Hepatocyte (in vitro differentiated cells): ENCODE measurements at regions not wholly inside any gene's neighbourhood (a gene's known extent, or its start where the extent isn't known, plus 50 kb on each side); places are given as distances from the start of the nearest gene placed in this dataset.

Experiments
- DNase-seq: peaks from one replicate; pipeline ENCODE4 v3.0.0-alpha.2; 2016; ENCODE audit warnings: low spot score
- H2AFZ ChIP-seq: fragments of 200-600 bp; sonication (generic); 2 replicates; pipeline ENCODE4 v1.6.0; 2016; ENCODE audit warnings: antibody characterized with exemption, mild to moderate bottlenecking
- H3K27ac ChIP-seq: fragments of 200-600 bp; sonication (generic); 2 replicates; pipeline ENCODE4 v1.5.1; 2016; ENCODE audit warnings: mild to moderate bottlenecking
- H3K27me3 ChIP-seq: fragments of 200-600 bp; sonication (generic); 2 replicates; pipeline ENCODE4 v1.6.1; 2016
- H3K36me3 ChIP-seq: fragments of 200-600 bp; sonication (generic); replicated peaks from 2 replicates; pipeline ENCODE4 v1.5.1; 2016; ENCODE audit warnings: low read depth; ENCODE audit not compliant: insufficient read depth
- H3K4me1 ChIP-seq: fragments of 200-600 bp; sonication (generic); 2 replicates; pipeline ENCODE4 v1.5.1; 2016; ENCODE audit warnings: mild to moderate bottlenecking, moderate library complexity; ENCODE audit not compliant: insufficient read depth
- H3K4me2 ChIP-seq: fragments of 200-600 bp; sonication (generic); 2 replicates; pipeline ENCODE4 v1.6.0; 2016
- H3K4me3 ChIP-seq: fragments of 200-600 bp; sonication (generic); 2 replicates; pipeline ENCODE4 v1.5.1; 2016; ENCODE audit warnings: mild to moderate bottlenecking
- H3K79me2 ChIP-seq: fragments of 200-600 bp; sonication (generic); 2 replicates; pipeline ENCODE4 v1.6.0; 2017; ENCODE audit warnings: mild to moderate bottlenecking
- H3K9me2 ChIP-seq: fragments of 200-600 bp; sonication (generic); replicated peaks from 2 replicates; pipeline ENCODE4 v1.6.0; 2017; ENCODE audit warnings: mild to moderate bottlenecking; ENCODE audit not compliant: insufficient read depth
- H3K9me3 ChIP-seq: fragments of 200-600 bp; sonication (generic); 2 replicates; pipeline ENCODE4 v1.5.1; 2016; ENCODE audit warnings: low read depth, mild to moderate bottlenecking
- H4K20me1 ChIP-seq: fragments of 200-600 bp; sonication (generic); 2 replicates; pipeline ENCODE4 v1.6.0; 2016; ENCODE audit warnings: mild to moderate bottlenecking; ENCODE audit not compliant: insufficient read depth, poor library complexity, severe bottlenecking
- EZH2 ChIP-seq: fragments of 200-600 bp; sonication (generic); IDR thresholded peaks from 2 replicates; pipeline ENCODE4 v1.6.1; 2016; ENCODE audit warnings: antibody characterized with exemption, mild to moderate bottlenecking, borderline replicate concordance
- EZH2phosphoT487 ChIP-seq: fragments of 200-600 bp; sonication (generic); IDR thresholded peaks from one replicate; pipeline ENCODE4 v1.6.1; 2018; ENCODE audit warnings: antibody characterized with exemption, mild to moderate bottlenecking, low read depth, moderate library complexity; ENCODE audit not compliant: unreplicated experiment, severe bottlenecking
- WGBS: methylation state at CpG from one replicate; pipeline ENCODE4 v1.1.6; 2016; ENCODE audit warnings: low lambda C conversion rate; ENCODE audit errors: missing lambda C conversion rate; 5-methylcytosine and 5-hydroxymethylcytosine counted together
- TF ChIP-seq, protein P1 (sequence below): fragments of 200-600 bp; sonication (generic); IDR thresholded peaks from 2 replicates; pipeline ENCODE4 v1.5.1; 2016; ENCODE audit warnings: antibody characterized with exemption, mild to moderate bottlenecking; ENCODE audit not compliant: poor library complexity

DNA sequence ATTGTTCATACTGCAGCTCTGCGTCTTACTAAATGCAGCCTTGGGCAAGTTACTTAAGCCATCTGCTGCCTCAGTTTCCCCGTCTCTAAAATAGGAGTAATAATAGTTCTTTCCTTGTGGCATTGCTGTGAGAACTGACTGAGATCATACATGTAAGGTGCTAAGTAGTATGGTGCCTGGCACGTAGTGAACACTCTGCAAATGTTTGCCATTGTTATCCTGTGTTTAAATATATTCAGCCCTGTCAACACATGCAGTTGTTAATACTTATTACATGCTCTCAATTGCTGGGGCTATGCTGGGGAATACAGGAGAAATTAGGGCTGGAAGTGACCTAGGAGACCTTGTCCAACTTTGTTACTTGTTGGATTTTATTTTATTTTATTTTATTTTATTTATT lies 105.2 kb upstream of the RAI14 start:
- H3K4me3 ChIP-seq: no peak overlapping the region
- H2AFZ ChIP-seq: no peak overlapping the region
- no peaks in the 10 kb centered on the region for H3K36me3 ChIP-seq
- peaks cover 22% of the 10 kb centered on the region for H3K4me1 ChIP-seq
- H3K27ac ChIP-seq: no peak overlapping the region
- H3K9me3 ChIP-seq: no peaks in the 10 kb centered on the region
- H4K20me1 ChIP-seq: no peaks in the 10 kb centered on the region
- no peaks in the 10 kb centered on the region for H3K27me3 ChIP-seq
- 39% methylated on average over 3 of the region's 3 CpGs for WGBS
- H3K79me2 ChIP-seq: no peaks in the 10 kb centered on the region
- DNase-seq: no peak
- peak overlapping the region; percentile 20 for H3K4me2 ChIP-seq
- TF ChIP-seq EZH2 (no peak), EZH2phosphoT487 (no peak)
- TF ChIP-seq, protein P1, sequence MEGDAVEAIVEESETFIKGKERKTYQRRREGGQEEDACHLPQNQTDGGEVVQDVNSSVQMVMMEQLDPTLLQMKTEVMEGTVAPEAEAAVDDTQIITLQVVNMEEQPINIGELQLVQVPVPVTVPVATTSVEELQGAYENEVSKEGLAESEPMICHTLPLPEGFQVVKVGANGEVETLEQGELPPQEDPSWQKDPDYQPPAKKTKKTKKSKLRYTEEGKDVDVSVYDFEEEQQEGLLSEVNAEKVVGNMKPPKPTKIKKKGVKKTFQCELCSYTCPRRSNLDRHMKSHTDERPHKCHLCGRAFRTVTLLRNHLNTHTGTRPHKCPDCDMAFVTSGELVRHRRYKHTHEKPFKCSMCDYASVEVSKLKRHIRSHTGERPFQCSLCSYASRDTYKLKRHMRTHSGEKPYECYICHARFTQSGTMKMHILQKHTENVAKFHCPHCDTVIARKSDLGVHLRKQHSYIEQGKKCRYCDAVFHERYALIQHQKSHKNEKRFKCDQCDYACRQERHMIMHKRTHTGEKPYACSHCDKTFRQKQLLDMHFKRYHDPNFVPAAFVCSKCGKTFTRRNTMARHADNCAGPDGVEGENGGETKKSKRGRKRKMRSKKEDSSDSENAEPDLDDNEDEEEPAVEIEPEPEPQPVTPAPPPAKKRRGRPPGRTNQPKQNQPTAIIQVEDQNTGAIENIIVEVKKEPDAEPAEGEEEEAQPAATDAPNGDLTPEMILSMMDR: no peak
- no peaks in the 10 kb centered on the region for H3K9me2 ChIP-seq

DNA sequence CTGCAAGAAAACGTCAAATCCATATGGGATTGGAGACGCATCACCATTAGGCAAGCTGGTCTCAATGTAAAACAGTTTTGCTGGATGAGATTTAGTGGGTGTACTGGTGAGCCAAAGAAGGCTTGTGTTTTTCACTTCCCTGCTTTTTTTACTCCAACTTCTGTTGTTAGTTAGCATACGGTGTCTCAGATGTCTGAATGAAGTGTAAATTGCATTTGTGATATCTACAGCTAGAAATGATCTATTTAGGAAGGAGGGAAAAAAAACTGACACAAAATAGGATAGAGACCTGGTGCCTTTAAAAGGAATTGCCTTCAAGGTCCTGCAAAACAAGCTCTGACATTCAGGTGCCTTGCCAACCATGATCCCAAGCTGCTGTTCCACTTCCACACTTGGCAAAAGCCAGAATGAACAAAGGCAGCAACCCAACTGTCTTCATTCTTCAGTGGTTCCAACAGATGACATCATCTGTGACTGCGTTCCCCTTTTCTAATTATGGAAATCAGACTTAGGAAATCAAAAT lies 104.2 kb upstream of the RAI14 start:
- H3K4me1 ChIP-seq: peaks cover 22% of the 10 kb centered on the region
- H3K9me2 ChIP-seq: no peaks in the 10 kb centered on the region
- DNase-seq: no peak
- no peak overlapping the region for H3K4me3 ChIP-seq
- no peaks in the 10 kb centered on the region for H3K27me3 ChIP-seq
- H3K4me2 ChIP-seq: no peak overlapping the region
- no peaks in the 10 kb centered on the region for H3K9me3 ChIP-seq
- TF ChIP-seq EZH2phosphoT487 (no peak), EZH2 (no peak)
- TF ChIP-seq, protein P1: no peak
- no peaks in the 10 kb centered on the region for H4K20me1 ChIP-seq
- no peaks in the 10 kb centered on the region for H3K36me3 ChIP-seq
- 84% methylated on average over 4 of the region's 4 CpGs for WGBS
- H3K27ac ChIP-seq: no peak overlapping the region
- no peaks in the 10 kb centered on the region for H3K79me2 ChIP-seq
- no peak overlapping the region for H2AFZ ChIP-seq

GRCh38 chr5:34552686-34553085 lies 103.4 kb upstream of the RAI14 start:
- H3K79me2 ChIP-seq: no peaks in the 10 kb centered on the region
- 91% methylated on average over 3 of the region's 3 CpGs for WGBS
- DNase-seq: no peak
- peaks cover 20% of the 10 kb centered on the region for H3K4me1 ChIP-seq
- no peaks in the 10 kb centered on the region for H3K27me3 ChIP-seq
- H3K9me3 ChIP-seq: no peaks in the 10 kb centered on the region
- no peak overlapping the region for H3K27ac ChIP-seq
- no peaks in the 10 kb centered on the region for H3K36me3 ChIP-seq
- H3K4me2 ChIP-seq: no peak overlapping the region
- H3K4me3 ChIP-seq: no peak overlapping the region
- TF ChIP-seq EZH2 (no peak), EZH2phosphoT487 (no peak)
- TF ChIP-seq, protein P1: no peak
- H4K20me1 ChIP-seq: no peaks in the 10 kb centered on the region
- no peak overlapping the region for H2AFZ ChIP-seq
- no peaks in the 10 kb centered on the region for H3K9me2 ChIP-seq

DNA sequence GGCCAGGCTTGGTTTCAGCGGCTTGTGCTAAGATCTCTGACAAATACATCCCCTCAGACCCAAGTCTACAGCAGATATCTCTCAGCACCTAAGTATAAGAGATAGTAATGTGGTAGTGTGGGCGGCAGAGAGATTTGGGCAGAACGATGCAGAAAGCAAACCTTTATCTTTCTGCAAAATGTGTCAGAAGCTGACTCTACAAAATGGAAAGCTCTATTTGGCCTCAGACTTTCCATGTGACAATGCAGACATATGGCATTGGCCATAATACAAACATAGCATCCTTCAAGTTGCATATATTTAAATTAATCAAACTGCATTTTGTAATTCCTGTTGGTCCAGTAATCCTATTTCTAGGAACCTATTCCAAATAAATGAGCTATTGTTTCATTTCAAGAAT lies 102.5 kb upstream of the RAI14 start:
- Histone ChIP-seq H4K20me1 (no peaks in the 10 kb centered on the region), H3K9me3 (no peaks in the 10 kb centered on the region), H3K4me3 (no peak overlapping the region), H3K9me2 (no peaks in the 10 kb centered on the region), H2AFZ (no peak overlapping the region), H3K27ac (no peak overlapping the region), H3K36me3 (no peaks in the 10 kb centered on the region), H3K4me1 (peaks cover 11% of the 10 kb centered on the region), H3K27me3 (no peaks in the 10 kb centered on the region), H3K4me2 (no peak overlapping the region), H3K79me2 (no peaks in the 10 kb centered on the region)
- no peak for DNase-seq
- WGBS: 81% methylated on average over 3 of the region's 3 CpGs
- TF ChIP-seq EZH2: no peak
- TF ChIP-seq EZH2phosphoT487: no peak
- TF ChIP-seq, protein P1: no peak
